NCI-H345 treated with DMSO at 0.1 percent for 48 hours (cell line): ENCODE measurements at regions not wholly inside any gene's neighbourhood (a gene's known extent, or its start where the extent isn't known, plus 50 kb on each side); places are given as distances from the start of the nearest gene placed in this dataset.
"Not testable (repeated sequence)": the region's sequence is repeated elsewhere in the genome, so short reads cannot be mapped to it uniquely, and the experiment has no call there.

Source experiments
- DNase-seq: peaks from one replicate; lab custom pipeline; 2025; ENCODE audit not compliant: unreplicated experiment; lab: John Stamatoyannopoulos, UW

GRCh38 chr14:105707099-105707498, 180.7 kb downstream of the TMEM121 start:
- not testable (repeated sequence) for DNase-seq

GRCh38 chr14:105707723-105708151, 181.4 kb downstream of the TMEM121 start:
- DNase-seq = not testable (repeated sequence)

- not testable (repeated sequence) for DNase-seq
Observed at GRCh38 chr14:105708251-105709134, 182.1 kb downstream of the TMEM121 start.

GRCh38 chr14:105709281-105710118, 183.1 kb downstream of the TMEM121 start:
- no peak for DNase-seq

- no peak for DNase-seq
Observed at GRCh38 chr14:105710119-105711043, 184.0 kb downstream of the TMEM121 start.

GRCh38 chr14:105711044-105711620, 184.7 kb downstream of the TMEM121 start:
- no peak for DNase-seq

GRCh38 chr14:105711841-105712460, 185.6 kb downstream of the TMEM121 start:
- DNase-seq = no peak

GRCh38 chr14:105712670-105713069, 186.3 kb downstream of the TMEM121 start:
- not testable (repeated sequence) for DNase-seq

GRCh38 chr14:105713160-105713559, 186.8 kb downstream of the TMEM121 start:
- not testable (repeated sequence) for DNase-seq

GRCh38 chr14:105713836-105714235, 187.5 kb downstream of the TMEM121 start:
- not testable (repeated sequence) for DNase-seq

- DNase-seq = not testable (repeated sequence)
Observed at GRCh38 chr14:105718787-105719186, 192.4 kb downstream of the TMEM121 start.

- not testable (repeated sequence) for DNase-seq
Observed at GRCh38 chr14:105720106-105720505, 193.7 kb downstream of the TMEM121 start.

GRCh38 chr14:105720852-105721601, 194.6 kb downstream of the TMEM121 start:
- not testable (repeated sequence) for DNase-seq

- DNase-seq = not testable (repeated sequence)
Observed at GRCh38 chr14:105721602-105721970, 195.2 kb downstream of the TMEM121 start.

- not testable (repeated sequence) for DNase-seq
Observed at GRCh38 chr14:105721996-105722709, 195.8 kb downstream of the TMEM121 start.

GRCh38 chr14:105723271-105723670, 196.9 kb downstream of the TMEM121 start:
- not testable (repeated sequence) for DNase-seq

GRCh38 chr14:105723776-105724175, 197.4 kb downstream of the TMEM121 start:
- DNase-seq = not testable (repeated sequence)

GRCh38 chr14:105729825-105730368, 203.5 kb downstream of the TMEM121 start:
- DNase-seq = not testable (repeated sequence)
